Stimulated activated CD4-positive, alpha-beta T cell treated with anti-CD3 and anti-CD28 coated beads, Interleukin-4, amount 100 ng/mL, for 24 hours (primary cell): ENCODE measurements at regions not wholly inside any gene's neighbourhood (a gene's known extent, or its start where the extent isn't known, plus 50 kb on each side); places are given as distances from the start of the nearest gene placed in this dataset.

Experiments used
- DNase-seq: peaks from one replicate; pipeline ENCODE4 v3.0.0-alpha.2; 2020

- DNase-seq = no peak
These were observed 105.6 kb upstream of the CCDC112 start for GRCh38 chr5:115402092-115402491.

GRCh38 chr5:115398719-115399118, 102.3 kb upstream of the CCDC112 start:
- no peak for DNase-seq

- no peak for DNase-seq
These were observed 100.2 kb upstream of the CCDC112 start for GRCh38 chr5:115396688-115397087.

- no peak for DNase-seq
These were observed 99.6 kb upstream of the CCDC112 start for GRCh38 chr5:115396081-115396480.

- DNase-seq = no peak
These were observed 98.1 kb upstream of the CCDC112 start for GRCh38 chr5:115394531-115394930.

- no peak for DNase-seq
These were observed 96.8 kb upstream of the CCDC112 start for GRCh38 chr5:115393239-115393638.

- DNase-seq = no peak
These were observed 96.2 kb upstream of the CCDC112 start for GRCh38 chr5:115392611-115393010.

GRCh38 chr5:115391780-115392179, 95.3 kb upstream of the CCDC112 start:
- no peak for DNase-seq

GRCh38 chr5:115389799-115390382, 93.4 kb upstream of the CCDC112 start:
- DNase-seq = no peak

- DNase-seq = no peak
These were observed 92.8 kb upstream of the CCDC112 start for GRCh38 chr5:115389034-115389798.

GRCh38 chr5:115388240-115388639, 91.8 kb upstream of the CCDC112 start:
- DNase-seq = no peak

GRCh38 chr5:115387816-115388215, 91.4 kb upstream of the CCDC112 start:
- no peak for DNase-seq

GRCh38 chr5:115386657-115387056, 90.2 kb upstream of the CCDC112 start:
- no peak for DNase-seq

- no peak for DNase-seq
These were observed 88.3 kb upstream of the CCDC112 start for GRCh38 chr5:115384587-115385375.

GRCh38 chr5:115382989-115383388, 86.5 kb upstream of the CCDC112 start:
- no peak for DNase-seq

- no peak for DNase-seq
These were observed 85.6 kb upstream of the CCDC112 start for GRCh38 chr5:115381911-115382662.

GRCh38 chr5:115379622-115380344, 83.3 kb upstream of the CCDC112 start:
- no peak for DNase-seq

GRCh38 chr5:115378754-115379153, 82.3 kb upstream of the CCDC112 start:
- no peak for DNase-seq

- DNase-seq = no peak
These were observed 81.2 kb upstream of the CCDC112 start for GRCh38 chr5:115377468-115378217.

GRCh38 chr5:115375893-115376292, 79.4 kb upstream of the CCDC112 start:
- DNase-seq = no peak

GRCh38 chr5:115374057-115374775, 77.8 kb upstream of the CCDC112 start:
- DNase-seq = no peak
